B cell (primary cell): ENCODE measurements at regions not wholly inside any gene's neighbourhood (a gene's known extent, or its start where the extent isn't known, plus 50 kb on each side); places are given as distances from the start of the nearest gene placed in this dataset.

Source experiments
- EZH2 ChIP-seq: IDR thresholded peaks from 2 replicates; pipeline ENCODE4 v1.6.1; 2012; ENCODE audit warnings: borderline replicate concordance, low read depth, mild to moderate bottlenecking, moderate library complexity, low read length; ENCODE audit not compliant: insufficient read depth, poor library complexity, severe bottlenecking
- TF ChIP-seq, protein P1 (sequence below): fragments of 200-600 bp; IDR thresholded peaks from one replicate; pipeline ENCODE4 v1.8.0; 2022; ENCODE audit warnings: antibody characterized with exemption, mild to moderate bottlenecking

DNA sequence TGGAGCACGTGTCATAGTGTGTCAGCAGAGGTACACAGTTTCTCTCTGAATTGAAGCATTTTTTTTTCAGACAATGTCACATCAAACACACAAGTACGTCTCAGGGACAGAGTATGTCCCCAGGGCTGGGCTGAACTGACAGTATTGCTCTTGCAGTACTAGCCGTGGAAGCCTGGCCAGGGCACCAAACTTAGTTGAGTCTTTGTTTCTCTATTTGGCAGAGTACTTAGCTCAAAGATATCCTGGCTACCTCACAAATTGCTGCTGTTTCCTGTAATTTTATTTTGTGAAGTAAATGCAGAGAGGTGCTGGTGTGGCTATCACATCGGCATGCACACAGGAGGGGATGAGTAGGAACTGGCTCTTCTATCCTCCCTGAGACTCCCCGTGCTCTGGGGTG is 691.6 kb upstream of the HS6ST1 start:
- TF ChIP-seq, protein P1, sequence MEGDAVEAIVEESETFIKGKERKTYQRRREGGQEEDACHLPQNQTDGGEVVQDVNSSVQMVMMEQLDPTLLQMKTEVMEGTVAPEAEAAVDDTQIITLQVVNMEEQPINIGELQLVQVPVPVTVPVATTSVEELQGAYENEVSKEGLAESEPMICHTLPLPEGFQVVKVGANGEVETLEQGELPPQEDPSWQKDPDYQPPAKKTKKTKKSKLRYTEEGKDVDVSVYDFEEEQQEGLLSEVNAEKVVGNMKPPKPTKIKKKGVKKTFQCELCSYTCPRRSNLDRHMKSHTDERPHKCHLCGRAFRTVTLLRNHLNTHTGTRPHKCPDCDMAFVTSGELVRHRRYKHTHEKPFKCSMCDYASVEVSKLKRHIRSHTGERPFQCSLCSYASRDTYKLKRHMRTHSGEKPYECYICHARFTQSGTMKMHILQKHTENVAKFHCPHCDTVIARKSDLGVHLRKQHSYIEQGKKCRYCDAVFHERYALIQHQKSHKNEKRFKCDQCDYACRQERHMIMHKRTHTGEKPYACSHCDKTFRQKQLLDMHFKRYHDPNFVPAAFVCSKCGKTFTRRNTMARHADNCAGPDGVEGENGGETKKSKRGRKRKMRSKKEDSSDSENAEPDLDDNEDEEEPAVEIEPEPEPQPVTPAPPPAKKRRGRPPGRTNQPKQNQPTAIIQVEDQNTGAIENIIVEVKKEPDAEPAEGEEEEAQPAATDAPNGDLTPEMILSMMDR = no peak
- no peak for TF ChIP-seq EZH2
